PFSK-1 (cell line): ENCODE measurements at regions not wholly inside any gene's neighbourhood (a gene's known extent, or its start where the extent isn't known, plus 50 kb on each side); places are given as distances from the start of the nearest gene placed in this dataset.

Experiments used
- FOXP2 ChIP-seq: optimal IDR thresholded peaks from 2 replicates; pipeline ENCODE3; 2011; ENCODE audit warnings: borderline replicate concordance, control low read depth, inconsistent platforms; ENCODE audit not compliant: insufficient read depth; ENCODE audit errors: extremely low read length, extremely low read depth
- POLR2AphosphoS5 ChIP-seq: IDR thresholded peaks from 2 replicates; pipeline ENCODE4 v1.6.1; 2012; ENCODE audit warnings: low read depth, mild to moderate bottlenecking, control low read depth, low read length, moderate library complexity
- REST ChIP-seq, 2 experiments: IDR thresholded peaks; 2 replicates each; pipeline versions ENCODE4 v1.6.1 to v1.8.0; 2011 to 2012; ENCODE audit warnings: low read depth in 2 of 2, low read length in 2 of 2, control low read depth in 1 of 2, inconsistent platforms in 1 of 2, mild to moderate bottlenecking in 1 of 2, moderate library complexity in 1 of 2; ENCODE audit not compliant: insufficient read depth in 1 of 2
- SIN3A ChIP-seq: IDR thresholded peaks from 2 replicates; pipeline ENCODE4 v1.6.1; 2012; ENCODE audit warnings: mild to moderate bottlenecking, low read length, moderate library complexity, borderline replicate concordance; ENCODE audit not compliant: insufficient read depth
- TAF1 ChIP-seq: IDR thresholded peaks from 2 replicates; pipeline ENCODE4 v1.6.1; 2012; ENCODE audit warnings: low read length, control low read depth, borderline replicate concordance; ENCODE audit not compliant: insufficient read depth

- TF ChIP-seq TAF1 = no peak
- no peak for TF ChIP-seq POLR2AphosphoS5
- TF ChIP-seq FOXP2 = no peak
- TF ChIP-seq SIN3A = no peak
- no peak for TF ChIP-seq REST (IDR thresholded peaks at IDR 0.05; ENCODE audit: insufficient read depth in 1 of 2, low read depth in 2 of 2, low read length in 2 of 2)
These were observed 82.9 kb upstream of the PPARA start for GRCh38 chr22:46067159-46068111.

- no peak for TF ChIP-seq SIN3A
- no peak for TF ChIP-seq POLR2AphosphoS5
- TF ChIP-seq FOXP2 = no peak
- no peak for TF ChIP-seq TAF1
- no peak for TF ChIP-seq REST (IDR thresholded peaks at IDR 0.05; ENCODE audit: insufficient read depth in 1 of 2, low read depth in 2 of 2, low read length in 2 of 2)
These were observed 82.1 kb upstream of the PPARA start for GRCh38 chr22:46068181-46068592.

- TF ChIP-seq REST (IDR thresholded peaks at IDR 0.05; ENCODE audit: insufficient read depth in 1 of 2, low read depth in 2 of 2, low read length in 2 of 2) (no peak), POLR2AphosphoS5 (no peak), SIN3A (no peak), TAF1 (no peak), FOXP2 (no peak)
These were observed 81.5 kb upstream of the PPARA start for GRCh38 chr22:46068593-46069491.

GRCh38 chr22:46069521-46070214 is 80.7 kb upstream of the PPARA start:
- TF ChIP-seq TAF1 = 0 out of 2 replicates have a peak, but pooled peaks have one; percentile 19
- TF ChIP-seq FOXP2 = no peak
- peak; percentile 39; the same call in 1 of the 2 replicates for TF ChIP-seq POLR2AphosphoS5
- TF ChIP-seq SIN3A = no peak
